GM12865 (cell line): ENCODE measurements at regions not wholly inside any gene's neighbourhood (a gene's known extent, or its start where the extent isn't known, plus 50 kb on each side); places are given as distances from the start of the nearest gene placed in this dataset.
"Not testable (repeated sequence)": the region's sequence is repeated elsewhere in the genome, so short reads cannot be mapped to it uniquely, and the experiment has no call there.

ENCODE experiments used
- DNase-seq: peaks from one replicate; pipeline ENCODE4 v3.0.0; 2010; ENCODE audit warnings: low read depth
- H3K4me3 ChIP-seq: 2 replicates; pipeline ENCODE4 v1.5.1; 2011; ENCODE audit warnings: mild to moderate bottlenecking, low read depth, low read length, control low read depth
- TF ChIP-seq, protein P1 (sequence below): IDR thresholded peaks from 2 replicates; pipeline ENCODE4 v1.5.1; 2011; ENCODE audit warnings: low read length, control low read depth, low read depth, inconsistent platforms; ENCODE audit not compliant: insufficient read depth; ENCODE audit errors: missing control alignments

DNA sequence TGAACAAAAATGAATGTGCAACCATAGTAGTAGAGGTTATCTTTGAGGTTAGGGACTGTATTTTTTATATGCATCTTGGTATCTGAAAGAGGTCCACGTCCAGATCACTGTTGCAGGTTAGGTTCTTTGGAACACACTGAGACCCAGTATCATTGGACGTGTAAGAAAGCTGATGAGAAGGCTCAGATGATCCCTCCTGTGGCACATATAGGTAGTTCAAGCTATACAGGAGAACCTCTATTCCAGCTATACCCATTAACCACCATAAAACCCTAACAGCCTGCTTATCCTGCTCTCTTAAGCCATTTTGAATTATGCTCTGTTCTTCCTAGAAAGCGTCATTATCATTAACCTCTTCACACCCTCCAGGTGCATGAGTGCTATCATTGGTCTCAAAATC is 930.7 kb upstream of the HS3ST1 start:
- H3K4me3 ChIP-seq, result no peak overlapping the region
- DNase-seq, result no peak
- TF ChIP-seq, protein P1, sequence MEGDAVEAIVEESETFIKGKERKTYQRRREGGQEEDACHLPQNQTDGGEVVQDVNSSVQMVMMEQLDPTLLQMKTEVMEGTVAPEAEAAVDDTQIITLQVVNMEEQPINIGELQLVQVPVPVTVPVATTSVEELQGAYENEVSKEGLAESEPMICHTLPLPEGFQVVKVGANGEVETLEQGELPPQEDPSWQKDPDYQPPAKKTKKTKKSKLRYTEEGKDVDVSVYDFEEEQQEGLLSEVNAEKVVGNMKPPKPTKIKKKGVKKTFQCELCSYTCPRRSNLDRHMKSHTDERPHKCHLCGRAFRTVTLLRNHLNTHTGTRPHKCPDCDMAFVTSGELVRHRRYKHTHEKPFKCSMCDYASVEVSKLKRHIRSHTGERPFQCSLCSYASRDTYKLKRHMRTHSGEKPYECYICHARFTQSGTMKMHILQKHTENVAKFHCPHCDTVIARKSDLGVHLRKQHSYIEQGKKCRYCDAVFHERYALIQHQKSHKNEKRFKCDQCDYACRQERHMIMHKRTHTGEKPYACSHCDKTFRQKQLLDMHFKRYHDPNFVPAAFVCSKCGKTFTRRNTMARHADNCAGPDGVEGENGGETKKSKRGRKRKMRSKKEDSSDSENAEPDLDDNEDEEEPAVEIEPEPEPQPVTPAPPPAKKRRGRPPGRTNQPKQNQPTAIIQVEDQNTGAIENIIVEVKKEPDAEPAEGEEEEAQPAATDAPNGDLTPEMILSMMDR, result no peak

DNA sequence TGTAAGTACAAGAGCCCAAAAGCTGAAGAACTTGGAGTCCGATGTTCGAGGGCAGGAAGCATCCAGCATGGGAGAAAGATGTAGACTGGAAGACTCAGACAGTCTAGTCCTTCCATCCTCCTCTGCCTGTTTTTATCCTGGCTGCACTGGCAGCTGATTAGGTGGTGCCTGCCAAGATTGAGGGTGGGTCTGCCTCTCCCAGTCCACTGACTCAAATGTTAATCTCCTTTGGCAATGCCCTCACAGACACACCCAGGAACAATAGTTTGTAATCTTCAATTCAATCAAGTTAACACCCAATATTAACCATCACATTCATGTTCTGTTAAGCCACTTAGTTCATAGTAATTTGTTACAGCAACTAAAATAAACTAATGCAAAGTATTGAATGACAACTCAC is 904.4 kb upstream of the HS3ST1 start:
- H3K4me3 ChIP-seq, result not testable (repeated sequence)

GRCh38 chr4:12324965-12325364 is 896.3 kb upstream of the HS3ST1 start:
- no peak for DNase-seq
- no peak overlapping the region for H3K4me3 ChIP-seq
- TF ChIP-seq, protein P1, result no peak

More for the DNA sequence above, 904.4 kb upstream of the HS3ST1 start:
- DNase-seq, result not testable (repeated sequence)

DNA sequence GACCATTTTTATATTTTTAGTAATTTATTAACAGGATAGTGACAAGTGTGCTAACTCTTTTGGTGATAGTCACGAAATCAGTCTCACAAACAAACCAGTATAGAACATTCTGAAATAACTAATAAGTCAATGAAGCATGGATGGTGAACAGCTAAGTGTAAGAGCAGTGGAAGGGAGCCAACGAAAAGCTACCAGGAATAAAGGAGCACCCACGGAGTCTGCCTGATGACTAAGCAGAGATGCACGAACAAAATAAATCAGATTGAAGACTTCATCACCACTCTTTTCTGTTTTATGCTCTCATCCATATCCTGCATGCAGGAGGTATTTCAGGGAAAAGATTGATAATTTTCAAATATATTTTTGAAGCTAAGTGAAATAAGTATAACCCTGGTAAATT is 891.1 kb upstream of the HS3ST1 start:
- TF ChIP-seq, protein P1, result no peak
- H3K4me3 ChIP-seq, result no peak overlapping the region
- no peak for DNase-seq

DNA sequence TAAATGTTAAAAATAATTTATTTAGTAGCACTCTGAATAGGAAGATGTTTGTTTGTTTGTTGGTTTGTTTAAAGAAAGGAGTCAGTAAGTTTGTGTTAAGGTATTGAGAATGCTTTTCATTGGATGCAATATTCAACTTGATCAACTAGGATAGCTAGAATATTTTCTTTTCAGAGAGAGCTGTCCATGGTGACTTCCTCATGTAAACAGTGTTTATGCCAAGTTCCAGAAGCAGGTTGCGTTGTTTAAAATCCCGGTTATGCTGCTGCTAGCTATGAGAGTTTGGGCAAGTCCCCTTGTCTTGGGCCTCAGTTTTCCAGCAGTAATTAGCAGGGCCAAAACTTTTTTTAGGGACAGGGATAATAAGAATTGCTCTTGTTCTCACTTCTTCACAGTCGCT is 876.2 kb upstream of the HS3ST1 start:
- H3K4me3 ChIP-seq, result no peak overlapping the region
- no peak for DNase-seq
- TF ChIP-seq, protein P1, result no peak

DNA sequence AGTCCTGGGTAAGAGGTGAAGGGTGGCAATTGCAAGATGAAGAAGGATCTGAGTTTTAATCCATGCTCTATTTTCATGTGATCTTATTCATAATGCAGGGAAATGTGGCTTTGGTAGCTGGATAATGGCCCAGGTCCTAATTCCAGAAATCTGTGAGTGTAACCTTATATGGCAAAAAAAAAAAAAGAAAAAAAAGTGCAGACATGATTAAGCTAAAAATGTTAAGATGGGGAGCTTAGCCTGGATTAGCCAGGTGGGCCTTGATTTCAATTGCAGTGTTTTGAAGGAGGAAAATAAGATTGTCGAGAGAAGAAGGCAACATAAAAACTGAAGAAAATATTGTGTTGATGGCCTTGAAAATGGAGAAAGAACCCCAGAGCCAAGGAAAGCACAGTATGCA is 867.7 kb upstream of the HS3ST1 start:
- no peak for DNase-seq
- TF ChIP-seq, protein P1, result no peak

DNA sequence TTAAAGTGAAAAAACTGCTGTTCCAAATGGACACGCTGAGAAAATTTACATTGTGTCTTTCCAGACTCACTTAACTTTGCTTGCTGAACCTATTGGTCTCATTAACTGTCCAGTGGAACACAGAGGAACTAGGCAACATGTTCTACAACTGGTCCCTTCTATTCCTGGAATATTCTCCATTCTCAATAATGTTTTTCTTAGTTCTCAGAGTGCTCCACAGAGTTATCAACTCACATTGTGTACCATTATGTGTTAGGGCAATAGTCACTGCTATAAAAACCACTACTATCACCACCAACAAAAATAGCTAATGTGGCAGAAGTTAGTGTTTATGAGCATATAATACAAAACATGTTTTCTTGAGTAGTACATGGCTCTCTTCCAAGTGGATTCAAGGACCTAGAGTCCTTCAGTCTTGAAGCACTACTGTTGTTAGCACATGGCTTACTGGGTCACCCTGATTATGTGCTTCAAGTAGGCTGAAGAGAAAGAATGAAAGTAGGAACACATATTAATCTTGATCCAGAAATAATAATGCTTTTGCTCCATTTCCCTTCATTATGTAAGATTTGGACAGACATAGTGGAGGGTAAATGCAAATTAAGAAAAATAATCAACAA is 865.3 kb upstream of the HS3ST1 start:
- DNase-seq, result no peak
- H3K4me3 ChIP-seq, result no peak overlapping the region
- TF ChIP-seq, protein P1, result no peak

More for the DNA sequence above, 867.7 kb upstream of the HS3ST1 start:
- H3K4me3 ChIP-seq, result no peak overlapping the region
